HCT116 (cell line): ENCODE measurements at regions not wholly inside any gene's neighbourhood (a gene's known extent, or its start where the extent isn't known, plus 50 kb on each side); places are given as distances from the start of the nearest gene placed in this dataset.

Experiments
- ATAC-seq: fragments of 200-7000 bp; cut with Tn5 transposase; 2 replicates; pipeline ENCODE4 v1.9.1; 2020; ENCODE audit warnings: mild to moderate bottlenecking, moderate library complexity
- BruUV-seq: library from RNA; stranded (reverse); fragments of 400-500 nt; replicated peaks from 2 replicates; lab custom pipeline; 2021; lab: Mats Ljungman, UMichigan
- CTCF ChIA-PET: fragments of 300-600 bp; sonication (Branson Sonifier 250); formaldehyde crosslinking; loops from one replicate; lab custom pipeline; 2021; ENCODE audit warnings: antibody characterized with exemption; lab: Charles Lee
- POLR2A ChIA-PET: fragments of 300-600, 350-600 bp; sonication (Branson Sonifier 250); formaldehyde crosslinking; loops from one replicate; lab custom pipeline; 2021; ENCODE audit warnings: antibody characterized with exemption; lab: Charles Lee
- RAD21 ChIA-PET, 2 experiments: fragments of 300-600 bp; sonication (Branson Sonifier 250); formaldehyde crosslinking; loops; one replicate each; lab custom pipeline; 2023; ENCODE audit warnings: low total read pairs in 2 of 2; ENCODE audit not compliant: uncharacterized antibody in 2 of 2, unreplicated experiment in 2 of 2, low non-redundant PET in 1 of 2; lab: Charles Lee
- DNase-seq: peaks from one replicate; pipeline ENCODE4 v3.0.0-alpha.2; 2010; ENCODE audit warnings: low read depth, low spot score
- H2AFZ ChIP-seq: fragments of 200-600 bp; shearing (Covaris generic), sonication (generic); 2 replicates; pipeline ENCODE4 v1.6.1; 2017; ENCODE audit warnings: low read depth, mixed run types, mixed read lengths, antibody characterized with exemption, low read length; ENCODE audit not compliant: poor library complexity, severe bottlenecking
- H3K27ac ChIP-seq: 2 replicates; pipeline ENCODE4 v1.5.1; 2012; ENCODE audit warnings: low read depth, low read length
- H3K27me3 ChIP-seq: fragments of 200-600 bp; sonication (generic); 2 replicates; pipeline ENCODE4 v1.6.1; 2016; ENCODE audit warnings: mixed run types, low read length, mixed read lengths; ENCODE audit not compliant: insufficient read depth
- H3K36me3 ChIP-seq, 2 experiments: fragments of 200-500 bp in 1 of 2; fragments of 200-600 bp in 1 of 2; sonication (Bioruptor generic) in 1 of 2; sonication (generic) in 1 of 2; 2 replicates each; pipeline versions ENCODE4 v1.5.1 to v1.6.1; 2014 to 2016; ENCODE audit warnings: low read length in 2 of 2, inconsistent platforms in 1 of 2, mixed read lengths in 1 of 2, mixed run types in 1 of 2; ENCODE audit not compliant: insufficient read depth in 2 of 2, control insufficient read depth in 1 of 2
- H3K4me1 ChIP-seq, 2 experiments: fragments of 200-600 bp in 1 of 2; sonication (generic) in 1 of 2; 2 replicates each; pipeline versions ENCODE4 v1.5.1 to v1.6.1; 2012 to 2017; ENCODE audit warnings: low read length in 2 of 2, inconsistent platforms in 1 of 2, mild to moderate bottlenecking in 1 of 2, mixed read lengths in 1 of 2, mixed run types in 1 of 2, moderate library complexity in 1 of 2; ENCODE audit not compliant: insufficient read depth in 2 of 2, control insufficient read depth in 1 of 2
- H3K4me2 ChIP-seq: fragments of 200-600 bp; sonication (generic); 2 replicates; pipeline ENCODE4 v1.6.1; 2017; ENCODE audit warnings: mixed run types, low read length, mixed read lengths
- H3K4me3 ChIP-seq, 2 experiments: fragments of 200-600 bp in 1 of 2; sonication (generic) in 1 of 2; replicated peaks in 1 of 2; 2 replicates each; pipeline ENCODE4 v1.5.1; 2011 to 2016; ENCODE audit warnings: low read length in 2 of 2, control low read depth in 1 of 2, low read depth in 1 of 2, mild to moderate bottlenecking in 1 of 2, mixed read lengths in 1 of 2, mixed run types in 1 of 2
- H3K79me2 ChIP-seq: fragments of 200-600 bp; sonication (generic); 2 replicates; pipeline ENCODE4 v1.6.1; 2017; ENCODE audit warnings: mild to moderate bottlenecking, mixed run types, low read length, moderate library complexity, mixed read lengths; ENCODE audit not compliant: insufficient read depth
- H3K9ac ChIP-seq: fragments of 200-600 bp; sonication (generic); 2 replicates; pipeline ENCODE4 v1.6.1; 2016; ENCODE audit warnings: low read length, mixed read lengths
- H3K9me2 ChIP-seq: fragments of 200-600 bp; sonication (generic), shearing (Covaris generic); 2 replicates; pipeline ENCODE4 v1.6.1; 2017; ENCODE audit warnings: mixed run types, mild to moderate bottlenecking, moderate library complexity; ENCODE audit not compliant: insufficient read depth
- H3K9me3 ChIP-seq, 2 experiments: fragments of 200-500 bp in 1 of 2; fragments of 200-600 bp in 1 of 2; sonication (Bioruptor generic) in 1 of 2; sonication (generic) in 1 of 2; 2 replicates each; pipeline ENCODE4 v1.6.1; 2014 to 2017; ENCODE audit warnings: low read length in 2 of 2, mixed read lengths in 2 of 2, inconsistent platforms in 1 of 2, low read depth in 1 of 2, mild to moderate bottlenecking in 1 of 2, mixed run types in 1 of 2, moderate library complexity in 1 of 2; ENCODE audit not compliant: control insufficient read depth in 1 of 2, insufficient read depth in 1 of 2
- H4K20me1 ChIP-seq: fragments of 200-600 bp; sonication (generic), shearing (Covaris generic); 2 replicates; pipeline ENCODE4 v1.6.1; 2017; ENCODE audit warnings: mixed run types, mild to moderate bottlenecking, moderate library complexity; ENCODE audit not compliant: insufficient read depth
- CBX3 ChIP-seq: IDR thresholded peaks from 2 replicates; pipeline ENCODE4 v1.6.1; 2012; ENCODE audit warnings: low read depth
- CTCF ChIP-seq, 3 experiments: fragments of 200-600 bp in 1 of 3; sonication (generic) in 1 of 3; IDR thresholded peaks in 2 of 3; conservative IDR thresholded peaks in 1 of 3; 2 replicates each; pipeline ENCODE4 v1.5.1; 2012 to 2017; ENCODE audit warnings: low read depth in 2 of 3, low read length in 2 of 3, antibody characterized with exemption in 1 of 3, borderline replicate concordance in 1 of 3, control low read depth in 1 of 3, mild to moderate bottlenecking in 1 of 3, mixed read lengths in 1 of 3, mixed run types in 1 of 3, moderate library complexity in 1 of 3; ENCODE audit not compliant: insufficient read depth in 1 of 3
- EZH2 ChIP-seq: fragments of 200-600 bp; sonication (generic); IDR thresholded peaks from 2 replicates; pipeline ENCODE4 v1.6.1; 2017; ENCODE audit warnings: antibody characterized with exemption, mixed run types
- JUND ChIP-seq: IDR thresholded peaks from 2 replicates; pipeline ENCODE4 v1.6.1; 2012
- POLR2A ChIP-seq: IDR thresholded peaks from 2 replicates; pipeline ENCODE4 v1.7.0; 2011; ENCODE audit warnings: borderline replicate concordance; ENCODE audit not compliant: insufficient read depth, insufficient read length; ENCODE audit errors: extremely low read depth
- SRF ChIP-seq: IDR thresholded peaks from 2 replicates; pipeline ENCODE4 v1.6.1; 2012; ENCODE audit warnings: low read depth
- intact Hi-C: fragments of 100-400 bp; cut with micrococcal nuclease; formaldehyde crosslinking; loops from 2 replicates; pipeline ENCODE4 v1.10.0; 2022

DNA sequence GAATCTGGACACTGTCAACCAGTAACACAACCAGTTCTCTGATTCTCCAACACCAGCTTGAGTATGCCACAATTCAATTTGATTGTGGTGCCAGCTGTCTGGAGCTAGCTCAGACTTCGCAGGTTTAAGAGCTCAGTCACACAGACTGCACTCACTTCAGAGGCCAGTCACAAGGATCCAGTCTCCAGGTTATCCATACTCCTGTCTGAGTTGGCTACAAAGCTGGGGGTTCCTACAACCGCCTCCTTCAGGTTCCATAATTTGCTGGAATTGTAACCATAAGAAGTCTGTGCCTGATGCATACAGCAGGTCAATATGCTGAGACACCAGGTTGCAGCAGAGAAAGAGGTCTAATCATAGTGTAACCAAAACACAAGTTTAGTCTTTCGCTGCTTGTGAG, 70.5 kb upstream of the CPSF6 start:
- ChIA-PET POLR2A (no interaction called here), CTCF (interaction anchor here (1.3 kb wide), 1 partner anchor 13 kb away, joined by 3 read pairs; no protein-coding TSS in a partner anchor), RAD21 (no interaction called here)
- Histone ChIP-seq H3K9me3 (no peaks in the 10 kb centered on the region), H3K9me2 (no peaks in the 10 kb centered on the region), H4K20me1 (no peaks in the 10 kb centered on the region), H3K27ac (no peak overlapping the region), H3K79me2 (no peaks in the 10 kb centered on the region), H3K4me1 (no peaks in the 10 kb centered on the region), H3K36me3 (no peaks in the 10 kb centered on the region), H3K4me2 (no peak overlapping the region), H3K4me3 (no peak overlapping the region), H2AFZ (no peak overlapping the region), H3K27me3 (no peaks in the 10 kb centered on the region), H3K9ac (no peak overlapping the region)
- DNase-seq, result no peak
- BruUV-seq, result no TSS peak
- intact Hi-C loops, result no loop called here
- ATAC-seq, result no peak
- TF ChIP-seq POLR2A, result no peak

DNA sequence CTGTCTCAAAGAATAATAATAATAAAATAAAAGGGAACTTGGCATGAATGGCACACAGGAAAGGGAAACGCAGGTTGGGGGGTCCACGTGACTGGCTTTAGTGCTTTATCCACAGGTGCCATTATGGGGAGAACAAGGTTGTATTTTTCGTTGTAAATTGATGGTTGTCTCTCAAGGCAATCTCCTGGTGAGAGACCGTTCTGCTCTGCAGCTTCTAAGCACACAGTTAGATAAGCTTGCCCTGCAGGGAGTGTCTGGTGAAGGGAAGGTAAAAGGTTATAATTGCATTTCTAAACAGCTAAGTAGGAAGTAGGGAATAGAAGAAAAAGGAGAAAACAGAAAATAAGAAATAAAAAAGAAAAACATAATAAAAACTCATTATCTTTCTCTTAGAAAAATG, 69.1 kb upstream of the CPSF6 start:
- no peak overlapping the region for H3K9ac ChIP-seq
- no peak overlapping the region for H3K4me2 ChIP-seq
- H3K9me3 ChIP-seq, result no peaks in the 10 kb centered on the region
- TF ChIP-seq SRF, result no peak
- no peak for TF ChIP-seq CTCF (IDR thresholded peaks at IDR 0.05 in 2 of 3, conservative IDR thresholded peaks at IDR 0.05 in 1 of 3; ENCODE audit: borderline replicate concordance in 1 of 3, insufficient read depth in 1 of 3, low read depth in 2 of 3, low read length in 2 of 3)
- TF ChIP-seq JUND, result no peak
- TF ChIP-seq CBX3, result no peak
- TF ChIP-seq EZH2, result no peak
- ChIA-PET RAD21 (no interaction called here), CTCF (interaction anchor here (1.3 kb wide), 1 partner anchor 14 kb away, joined by 3 read pairs; no protein-coding TSS in a partner anchor), POLR2A (no interaction called here)
- no peak overlapping the region for H3K4me3 ChIP-seq
- no peaks in the 10 kb centered on the region for H3K9me2 ChIP-seq
- DNase-seq, result no peak
- H3K79me2 ChIP-seq, result no peaks in the 10 kb centered on the region
- no peaks in the 10 kb centered on the region for H3K36me3 ChIP-seq
- H4K20me1 ChIP-seq, result no peaks in the 10 kb centered on the region
- H2AFZ ChIP-seq, result no peak overlapping the region
- no peak overlapping the region for H3K27ac ChIP-seq
- BruUV-seq, result no TSS peak
- intact Hi-C loops, result no loop called here
- H3K27me3 ChIP-seq, result no peaks in the 10 kb centered on the region
- ATAC-seq, result no peak
- H3K4me1 ChIP-seq, result no peaks in the 10 kb centered on the region
